ENCODE measurements at regions not wholly inside any gene's neighbourhood (a gene's known extent, or its start where the extent isn't known, plus 50 kb on each side); places are given as distances from the start of the nearest gene placed in this dataset.

- Histone ChIP-seq H3K4me1 (ENCODE audit: control insufficient read depth, extremely low read depth, insufficient read depth, low read length) (no peaks in the 10 kb centered on the region), H2AFZ (ENCODE audit: low read length) (no peak overlapping the region), H3K79me2 (ENCODE audit: control insufficient read depth, insufficient read depth, low read length) (no peaks in the 10 kb centered on the region), H3K9me3 (ENCODE audit: control insufficient read depth, insufficient read depth, low read depth, low read length) (no peaks in the 10 kb centered on the region), H3K36me3 (ENCODE audit: control insufficient read depth, insufficient read depth, low read length) (no peaks in the 10 kb centered on the region), H3K9ac (ENCODE audit: insufficient read depth, low read length) (no peak overlapping the region), H3K4me3 (replicated peaks in 1 of 4; ENCODE audit: control extremely low read depth in 1 of 4, insufficient read depth in 1 of 4, low read depth in 3 of 4, low read length in 4 of 4) (no peak overlapping the region), H3K27ac (ENCODE audit: insufficient read depth, low read length) (no peak overlapping the region), H3K27me3 (ENCODE audit: control insufficient read depth, insufficient read depth, low read length) (no peaks in the 10 kb centered on the region), H4K20me1 (ENCODE audit: control insufficient read depth, extremely low read depth, insufficient read depth, low read length) (no peaks in the 10 kb centered on the region), H3K4me2 (ENCODE audit: extremely low read depth, insufficient read depth, low read length) (no peak overlapping the region)
- TF ChIP-seq CTCF (conservative IDR thresholded peaks at IDR 0.05 in 1 of 2, IDR thresholded peaks at IDR 0.05 in 1 of 2; ENCODE audit: low read depth in 1 of 2, low read length in 2 of 2) = no peak
- TF ChIP-seq EZH2 (IDR thresholded peaks at IDR 0.05; ENCODE audit: low read length, missing control alignments) = no peak
- DNase-seq (ENCODE audit: low read depth in 2 of 2) = no peak
Measured at GRCh38 chr7:22052674-22053365, 107.1 kb upstream of the CDCA7L start.

GRCh38 chr7:22051886-22052673 lies 106.4 kb upstream of the CDCA7L start:
- Histone ChIP-seq H2AFZ (ENCODE audit: low read length) (no peak overlapping the region), H3K9ac (ENCODE audit: insufficient read depth, low read length) (no peak overlapping the region)

More at GRCh38 chr7:22051886-22052673, 106.4 kb upstream of the CDCA7L start:
- TF ChIP-seq EZH2 (IDR thresholded peaks at IDR 0.05; ENCODE audit: low read length, missing control alignments) (no peak), CTCF (conservative IDR thresholded peaks at IDR 0.05 in 1 of 2, IDR thresholded peaks at IDR 0.05 in 1 of 2; ENCODE audit: low read depth in 1 of 2, low read length in 2 of 2) (no peak)
- H3K9me3 ChIP-seq (ENCODE audit: control insufficient read depth, insufficient read depth, low read depth, low read length) = no peaks in the 10 kb centered on the region
- H3K27me3 ChIP-seq (ENCODE audit: control insufficient read depth, insufficient read depth, low read length) = no peaks in the 10 kb centered on the region
- H3K36me3 ChIP-seq (ENCODE audit: control insufficient read depth, insufficient read depth, low read length) = no peaks in the 10 kb centered on the region
- no peaks in the 10 kb centered on the region for H3K4me1 ChIP-seq (ENCODE audit: control insufficient read depth, extremely low read depth, insufficient read depth, low read length)
- H3K4me3 ChIP-seq (replicated peaks in 1 of 4; ENCODE audit: control extremely low read depth in 1 of 4, insufficient read depth in 1 of 4, low read depth in 3 of 4, low read length in 4 of 4) = no peak overlapping the region
- DNase-seq (ENCODE audit: low read depth in 2 of 2) = peak in 1 of 2 donors; percentile 1
- no peaks in the 10 kb centered on the region for H4K20me1 ChIP-seq (ENCODE audit: control insufficient read depth, extremely low read depth, insufficient read depth, low read length)
- H3K27ac ChIP-seq (ENCODE audit: insufficient read depth, low read length) = no peak overlapping the region
- H3K4me2 ChIP-seq (ENCODE audit: extremely low read depth, insufficient read depth, low read length) = no peak overlapping the region
- H3K79me2 ChIP-seq (ENCODE audit: control insufficient read depth, insufficient read depth, low read length) = no peaks in the 10 kb centered on the region

Data from fibroblast of lung (primary cell).